CD14-positive monocyte (primary cell): ENCODE measurements at regions not wholly inside any gene's neighbourhood (a gene's known extent, or its start where the extent isn't known, plus 50 kb on each side); places are given as distances from the start of the nearest gene placed in this dataset.

Experiments used
- DNase-seq, 3 donors: peaks; one replicate each; pipeline ENCODE4 v3.0.0-alpha.2; 2011 to 2022
- H2AFZ ChIP-seq: 2 replicates; pipeline ENCODE4 v1.6.0; 2012; ENCODE audit warnings: mild to moderate bottlenecking, low read depth, low read length, inconsistent platforms; ENCODE audit not compliant: insufficient read depth, poor library complexity, severe bottlenecking
- H3K27ac ChIP-seq, 2 donors: 1 replicate in 1 of 2; 2 replicates in 1 of 2; pipeline ENCODE4 v1.5.1; 2012 to 2013; ENCODE audit warnings: low read length in 2 of 2, control low read depth in 1 of 2, inconsistent platforms in 1 of 2, low read depth in 1 of 2, mild to moderate bottlenecking in 1 of 2
- H3K27me3 ChIP-seq, 2 donors: one replicate each; pipeline versions ENCODE4 v1.6.0 to v1.6.1; 2011 to 2013; ENCODE audit warnings: low read length in 2 of 2; ENCODE audit not compliant: control insufficient read depth in 2 of 2, insufficient read depth in 2 of 2
- H3K36me3 ChIP-seq, 2 donors: replicated peaks in 1 of 2; 1 replicate in 1 of 2; 2 replicates in 1 of 2; pipeline versions ENCODE4 v1.5.1 to v1.6.1; 2012 to 2013; ENCODE audit warnings: low read length in 2 of 2, control low read depth in 1 of 2, inconsistent platforms in 1 of 2, mild to moderate bottlenecking in 1 of 2; ENCODE audit not compliant: insufficient read depth in 2 of 2, control insufficient read depth in 1 of 2
- H3K4me1 ChIP-seq, 2 donors: 1 replicate in 1 of 2; 2 replicates in 1 of 2; pipeline versions ENCODE4 v1.5.1 to v1.6.1; 2012 to 2013; ENCODE audit warnings: low read length in 2 of 2, control low read depth in 1 of 2, inconsistent platforms in 1 of 2, mild to moderate bottlenecking in 1 of 2, moderate library complexity in 1 of 2; ENCODE audit not compliant: insufficient read depth in 2 of 2, control insufficient read depth in 1 of 2
- H3K4me2 ChIP-seq: replicated peaks from 2 replicates; pipeline ENCODE3; 2012; ENCODE audit warnings: low read length, moderate library complexity, mild to moderate bottlenecking; ENCODE audit not compliant: poor library complexity, severe bottlenecking; ENCODE audit errors: extremely low read depth
- H3K4me3 ChIP-seq, 3 experiments: fragments of 200-600 bp in 1 of 3; sonication (generic) in 1 of 3; replicated peaks in 1 of 3; 1 replicate in 2 of 3; 2 replicates in 1 of 3; pipeline ENCODE4 v1.5.1; 2011 to 2013; ENCODE audit warnings: low read length in 3 of 3, mild to moderate bottlenecking in 3 of 3, control low read depth in 2 of 3, low read depth in 2 of 3, inconsistent platforms in 1 of 3, moderate library complexity in 1 of 3
- H3K79me2 ChIP-seq: 2 replicates; pipeline ENCODE4 v1.6.0; 2012; ENCODE audit warnings: mild to moderate bottlenecking, control low read depth, inconsistent platforms, low read length, moderate library complexity; ENCODE audit not compliant: insufficient read depth
- H3K9ac ChIP-seq: 2 replicates; pipeline ENCODE4 v1.6.0; 2017; ENCODE audit warnings: low read length, mild to moderate bottlenecking; ENCODE audit not compliant: insufficient read depth, poor library complexity, severe bottlenecking
- H3K9me3 ChIP-seq, 2 donors: replicated peaks in 1 of 2; 1 replicate in 1 of 2; 2 replicates in 1 of 2; pipeline versions ENCODE4 v1.5.1 to v1.6.1; 2012 to 2013; ENCODE audit warnings: low read length in 2 of 2, control low read depth in 1 of 2; ENCODE audit not compliant: control insufficient read depth in 1 of 2, insufficient read depth in 1 of 2
- H4K20me1 ChIP-seq: 2 replicates; pipeline ENCODE4 v1.6.0; 2012; ENCODE audit warnings: mild to moderate bottlenecking, low read length, control low read depth, moderate library complexity; ENCODE audit not compliant: insufficient read depth
- H3K27ac Mint-ChIP-seq, 7 donors: one replicate each; pipeline ENCODE4 v1.8.0; 2020; ENCODE audit warnings: mild to moderate bottlenecking in 7 of 7, mixed read lengths in 7 of 7, moderate library complexity in 6 of 7, inconsistent platforms in 2 of 7
- H3K27me3 Mint-ChIP-seq, 3 donors: one replicate each; pipeline ENCODE4 v1.8.0; 2021 to 2022; ENCODE audit warnings: low read depth in 3 of 3, mild to moderate bottlenecking in 3 of 3, mixed read lengths in 3 of 3, moderate library complexity in 3 of 3, inconsistent platforms in 1 of 3
- H3K36me3 Mint-ChIP-seq, 2 donors: one replicate each; pipeline ENCODE4 v1.8.0; 2020; ENCODE audit warnings: mixed read lengths in 2 of 2, inconsistent platforms in 1 of 2, mild to moderate bottlenecking in 1 of 2
- H3K4me1 Mint-ChIP-seq: one replicate; pipeline ENCODE4 v1.8.0; 2020; ENCODE audit warnings: mild to moderate bottlenecking, mixed read lengths
- H3K4me3 Mint-ChIP-seq, 2 donors: one replicate each; pipeline ENCODE4 v1.8.0; 2020; ENCODE audit warnings: mild to moderate bottlenecking in 2 of 2, mixed read lengths in 2 of 2, moderate library complexity in 1 of 2
- H3K9me3 Mint-ChIP-seq, 7 donors: one replicate each; pipeline ENCODE4 v1.8.0; 2020 to 2022; ENCODE audit warnings: mixed read lengths in 7 of 7, mild to moderate bottlenecking in 6 of 7, moderate library complexity in 6 of 7, inconsistent platforms in 2 of 7
- CTCF ChIP-seq: fragments of 200-600 bp; IDR thresholded peaks from one replicate; pipeline ENCODE4 v1.8.0; 2022; ENCODE audit warnings: antibody characterized with exemption, mild to moderate bottlenecking
- intact Hi-C, 2 donors: fragments of 100-400 bp; cut with micrococcal nuclease; formaldehyde crosslinking; loops; one replicate each; pipeline versions ENCODE4 v1.15.0 to v1.15.1; 2023

- H3K9ac ChIP-seq: no peak overlapping the region
- H3K4me2 ChIP-seq: no peak overlapping the region
- no peak overlapping the region for H3K4me3 ChIP-seq
- H3K4me3 Mint-ChIP-seq: no peak overlapping the region
- no peak for TF ChIP-seq CTCF
- H3K27ac ChIP-seq: no peak overlapping the region
- H4K20me1 ChIP-seq: no peaks in the 10 kb centered on the region
- H3K4me1 Mint-ChIP-seq: no peaks in the 10 kb centered on the region
- no peaks in the 10 kb centered on the region for H3K9me3 ChIP-seq
- no peak overlapping the region for H3K27ac Mint-ChIP-seq
- no peaks in the 10 kb centered on the region for H3K36me3 ChIP-seq
- peaks cover 0 to 5% (median 0%) of the 10 kb centered on the region in 7 donors for H3K9me3 Mint-ChIP-seq
- DNase-seq: no peak
- intact Hi-C loops: no loop called here
- no peaks in the 10 kb centered on the region for H3K79me2 ChIP-seq
- no peaks in the 10 kb centered on the region for H3K36me3 Mint-ChIP-seq
- H2AFZ ChIP-seq: no peak overlapping the region
- no peaks in the 10 kb centered on the region for H3K27me3 ChIP-seq
- H3K4me1 ChIP-seq: no peaks in the 10 kb centered on the region
- H3K27me3 Mint-ChIP-seq: peaks cover 0 to 1% (median 0%) of the 10 kb centered on the region in 3 donors
Measured at GRCh38 chr2:198953328-198953727, 504.4 kb downstream of the SATB2 start.

GRCh38 chr2:198950803-198951202 is 506.9 kb downstream of the SATB2 start:
- peaks cover 0 to 1% (median 0%) of the 10 kb centered on the region in 3 donors for H3K27me3 Mint-ChIP-seq
- no peaks in the 10 kb centered on the region for H4K20me1 ChIP-seq
- no peak overlapping the region for H3K4me2 ChIP-seq
- H3K79me2 ChIP-seq: no peaks in the 10 kb centered on the region
- no peak for DNase-seq
- TF ChIP-seq CTCF: no peak
- H3K27ac Mint-ChIP-seq: no peak overlapping the region
- no peak overlapping the region for H3K27ac ChIP-seq
- H3K4me3 ChIP-seq: no peak overlapping the region
- H3K36me3 Mint-ChIP-seq: no peaks in the 10 kb centered on the region
- intact Hi-C loops: no loop called here
- no peaks in the 10 kb centered on the region for H3K4me1 ChIP-seq
- no peaks in the 10 kb centered on the region for H3K9me3 ChIP-seq
- no peaks in the 10 kb centered on the region for H3K4me1 Mint-ChIP-seq
- no peak overlapping the region for H2AFZ ChIP-seq
- no peak overlapping the region for H3K4me3 Mint-ChIP-seq
- H3K9ac ChIP-seq: no peak overlapping the region
- peaks cover 0 to 5% (median 0%) of the 10 kb centered on the region in 7 donors for H3K9me3 Mint-ChIP-seq
- no peaks in the 10 kb centered on the region for H3K36me3 ChIP-seq
- H3K27me3 ChIP-seq: no peaks in the 10 kb centered on the region
